ENCODE measurements at regions not wholly inside any gene's neighbourhood (a gene's known extent, or its start where the extent isn't known, plus 50 kb on each side); places are given as distances from the start of the nearest gene placed in this dataset.
A peak's percentile ranks its signal among the peaks of the same experiment; 100 is the strongest.
"Not testable (repeated sequence)": the region's sequence is repeated elsewhere in the genome, so short reads cannot be mapped to it uniquely, and the experiment has no call there.

DNA sequence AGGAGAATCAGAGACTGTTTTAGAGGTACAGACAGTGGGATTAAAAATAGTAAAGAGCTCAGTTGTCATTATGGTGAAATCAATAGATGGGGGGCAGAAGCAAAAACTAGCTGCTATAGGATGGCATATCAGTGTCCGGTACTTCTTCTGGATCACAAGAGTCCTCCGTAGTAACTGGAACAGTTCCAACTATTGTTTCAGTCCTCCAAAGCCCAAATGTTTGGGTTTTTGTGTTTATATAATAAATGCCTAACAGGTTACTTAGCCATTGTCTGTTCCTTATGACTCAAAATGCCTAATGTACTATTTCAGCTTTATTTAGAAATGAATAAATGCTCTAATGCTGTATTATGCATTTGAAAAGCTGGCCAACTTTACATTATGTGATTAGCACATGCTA, 401.2 kb downstream of the PTH2R start:
- no peak for DNase-seq (ENCODE audit: low spot score)
- WGBS (ENCODE audit: low lambda C conversion rate, missing lambda C conversion rate), result 64% methylated on average over 2 of the region's 2 CpGs
- Histone ChIP-seq H2AFZ (no peak overlapping the region), H3K4me2 (no peak overlapping the region), H3K79me2 (no peaks in the 10 kb centered on the region), H3K4me3 (no peak overlapping the region), H3K4me1 (ENCODE audit: insufficient read depth) (no peaks in the 10 kb centered on the region), H4K20me1 (ENCODE audit: insufficient read depth, poor library complexity, severe bottlenecking) (no peaks in the 10 kb centered on the region), H3K27ac (no peak overlapping the region), H3K36me3 (replicated peaks; ENCODE audit: insufficient read depth, low read depth) (no peaks in the 10 kb centered on the region), H3K9me2 (replicated peaks; ENCODE audit: insufficient read depth) (no peaks in the 10 kb centered on the region), H3K27me3 (no peaks in the 10 kb centered on the region), H3K9me3 (ENCODE audit: low read depth) (no peaks in the 10 kb centered on the region)
- TF ChIP-seq, protein P1, sequence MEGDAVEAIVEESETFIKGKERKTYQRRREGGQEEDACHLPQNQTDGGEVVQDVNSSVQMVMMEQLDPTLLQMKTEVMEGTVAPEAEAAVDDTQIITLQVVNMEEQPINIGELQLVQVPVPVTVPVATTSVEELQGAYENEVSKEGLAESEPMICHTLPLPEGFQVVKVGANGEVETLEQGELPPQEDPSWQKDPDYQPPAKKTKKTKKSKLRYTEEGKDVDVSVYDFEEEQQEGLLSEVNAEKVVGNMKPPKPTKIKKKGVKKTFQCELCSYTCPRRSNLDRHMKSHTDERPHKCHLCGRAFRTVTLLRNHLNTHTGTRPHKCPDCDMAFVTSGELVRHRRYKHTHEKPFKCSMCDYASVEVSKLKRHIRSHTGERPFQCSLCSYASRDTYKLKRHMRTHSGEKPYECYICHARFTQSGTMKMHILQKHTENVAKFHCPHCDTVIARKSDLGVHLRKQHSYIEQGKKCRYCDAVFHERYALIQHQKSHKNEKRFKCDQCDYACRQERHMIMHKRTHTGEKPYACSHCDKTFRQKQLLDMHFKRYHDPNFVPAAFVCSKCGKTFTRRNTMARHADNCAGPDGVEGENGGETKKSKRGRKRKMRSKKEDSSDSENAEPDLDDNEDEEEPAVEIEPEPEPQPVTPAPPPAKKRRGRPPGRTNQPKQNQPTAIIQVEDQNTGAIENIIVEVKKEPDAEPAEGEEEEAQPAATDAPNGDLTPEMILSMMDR (IDR thresholded peaks at IDR 0.05; ENCODE audit: poor library complexity), result no peak
- no peak for TF ChIP-seq EZH2 (IDR thresholded peaks at IDR 0.05; ENCODE audit: borderline replicate concordance)
- TF ChIP-seq EZH2phosphoT487 (IDR thresholded peaks at IDR 0.05; ENCODE audit: low read depth, severe bottlenecking, unreplicated experiment), result no peak

DNA sequence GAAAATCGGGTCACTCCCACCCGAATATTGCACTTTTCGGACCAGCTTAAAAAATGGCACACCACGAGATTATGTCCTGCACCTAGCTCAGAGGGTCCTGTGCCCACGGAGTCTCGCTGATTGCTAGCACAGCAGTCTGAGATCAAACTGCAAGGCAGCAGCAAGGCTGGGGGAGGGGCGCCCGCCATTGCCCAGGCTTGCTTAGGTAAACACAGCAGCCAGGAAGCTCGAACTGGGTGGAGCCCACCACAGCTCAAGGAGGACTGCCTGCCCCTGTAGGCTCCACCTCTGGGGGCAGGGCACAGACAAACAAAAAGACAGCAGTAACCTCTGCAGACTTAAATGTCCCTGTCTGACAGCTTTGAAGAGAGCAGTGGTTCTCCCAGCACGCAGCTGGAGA, 405.3 kb downstream of the PTH2R start:
- WGBS (ENCODE audit: low lambda C conversion rate, missing lambda C conversion rate), result 37% methylated on average over 10 of the region's 10 CpGs
- not testable (repeated sequence) for H3K9me2 ChIP-seq (replicated peaks; ENCODE audit: insufficient read depth); H3K4me3 ChIP-seq

DNA sequence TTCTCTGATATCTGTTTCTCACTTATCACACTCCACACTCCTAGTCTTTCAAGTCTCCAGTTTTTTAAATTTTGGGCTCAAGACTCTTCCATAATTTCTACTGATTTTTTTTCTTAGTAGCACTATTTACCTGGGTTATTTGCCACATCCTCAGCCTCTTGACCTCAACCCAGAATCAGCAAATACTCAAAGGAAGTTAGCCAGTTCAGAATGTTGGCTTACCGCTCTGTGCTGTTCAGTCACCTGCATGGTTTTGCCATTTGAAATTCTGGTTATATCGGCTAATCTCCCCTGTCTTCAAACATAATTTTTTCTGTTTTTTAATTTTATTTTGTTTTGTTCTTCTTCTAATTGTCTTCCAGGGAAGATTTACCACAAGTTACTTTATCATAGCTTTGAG, 412.6 kb downstream of the PTH2R start:
- no peaks in the 10 kb centered on the region for H3K79me2 ChIP-seq
- H3K27ac ChIP-seq, result no peak overlapping the region
- no peaks in the 10 kb centered on the region for H3K9me2 ChIP-seq (replicated peaks; ENCODE audit: insufficient read depth)
- no peaks in the 10 kb centered on the region for H3K4me1 ChIP-seq (ENCODE audit: insufficient read depth)
- H3K4me3 ChIP-seq, result no peak overlapping the region
- H4K20me1 ChIP-seq (ENCODE audit: insufficient read depth, poor library complexity, severe bottlenecking), result no peaks in the 10 kb centered on the region
- no peak overlapping the region for H3K4me2 ChIP-seq
- 93% methylated on average over 2 of the region's 2 CpGs for WGBS (ENCODE audit: low lambda C conversion rate, missing lambda C conversion rate)
- TF ChIP-seq EZH2phosphoT487 (IDR thresholded peaks at IDR 0.05; ENCODE audit: low read depth, severe bottlenecking, unreplicated experiment), result no peak
- TF ChIP-seq, protein P1 (IDR thresholded peaks at IDR 0.05; ENCODE audit: poor library complexity), result no peak
- H2AFZ ChIP-seq, result no peak overlapping the region
- no peak for DNase-seq (ENCODE audit: low spot score)
- no peaks in the 10 kb centered on the region for H3K36me3 ChIP-seq (replicated peaks; ENCODE audit: insufficient read depth, low read depth)
- no peaks in the 10 kb centered on the region for H3K27me3 ChIP-seq
- no peaks in the 10 kb centered on the region for H3K9me3 ChIP-seq (ENCODE audit: low read depth)

More for the DNA sequence above, 405.3 kb downstream of the PTH2R start:
- not testable (repeated sequence) for H4K20me1 ChIP-seq (ENCODE audit: insufficient read depth, poor library complexity, severe bottlenecking); H2AFZ ChIP-seq; H3K27ac ChIP-seq; DNase-seq (ENCODE audit: low spot score); H3K4me2 ChIP-seq; H3K27me3 ChIP-seq; H3K79me2 ChIP-seq; H3K9me3 ChIP-seq (ENCODE audit: low read depth); H3K36me3 ChIP-seq (replicated peaks; ENCODE audit: insufficient read depth, low read depth); H3K4me1 ChIP-seq (ENCODE audit: insufficient read depth)

DNA sequence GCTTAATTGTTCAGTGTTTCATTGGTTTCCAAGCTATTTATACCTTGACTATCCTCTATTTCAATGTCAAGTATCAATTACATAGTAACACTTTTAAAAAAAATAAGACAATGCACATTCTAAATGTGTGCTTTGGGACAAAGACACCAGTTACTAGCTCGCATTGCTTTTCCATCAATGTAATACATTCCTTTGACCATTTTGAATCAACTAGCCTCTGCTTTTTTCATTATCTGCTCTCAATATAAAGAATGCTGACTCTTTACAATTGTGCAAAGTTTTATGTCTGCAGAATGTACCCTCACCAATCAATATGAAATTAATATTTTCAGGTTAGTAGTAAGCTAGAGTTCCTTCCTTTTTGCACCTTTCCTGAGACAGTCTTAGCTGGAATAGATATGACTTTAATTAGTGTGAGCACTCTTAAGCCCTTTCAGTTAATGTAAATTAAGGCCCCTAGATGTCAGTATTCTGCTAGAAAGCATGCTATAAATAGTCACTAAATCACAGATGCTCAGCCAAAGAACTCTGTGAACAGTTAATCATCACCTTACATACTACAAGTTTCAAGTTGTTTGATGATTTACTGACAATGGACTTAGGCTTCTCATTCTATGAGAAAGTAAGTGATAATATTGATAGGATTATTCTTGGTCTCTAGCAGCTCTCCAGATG, 413.6 kb downstream of the PTH2R start:
- H3K27me3 ChIP-seq, result no peaks in the 10 kb centered on the region
- H3K36me3 ChIP-seq (replicated peaks; ENCODE audit: insufficient read depth, low read depth), result no peaks in the 10 kb centered on the region
- H3K27ac ChIP-seq, result no peak overlapping the region
- H3K79me2 ChIP-seq, result no peaks in the 10 kb centered on the region
- no peak overlapping the region for H2AFZ ChIP-seq
- H4K20me1 ChIP-seq (ENCODE audit: insufficient read depth, poor library complexity, severe bottlenecking), result no peaks in the 10 kb centered on the region
- no peaks in the 10 kb centered on the region for H3K9me3 ChIP-seq (ENCODE audit: low read depth)
- 68% methylated on average over 1 of the region's 1 CpG for WGBS (ENCODE audit: low lambda C conversion rate, missing lambda C conversion rate)
- no peaks in the 10 kb centered on the region for H3K9me2 ChIP-seq (replicated peaks; ENCODE audit: insufficient read depth)
- no peaks in the 10 kb centered on the region for H3K4me1 ChIP-seq (ENCODE audit: insufficient read depth)
- no peak overlapping the region for H3K4me2 ChIP-seq
- DNase-seq (ENCODE audit: low spot score), result peak; percentile 34
- TF ChIP-seq EZH2 (IDR thresholded peaks at IDR 0.05; ENCODE audit: borderline replicate concordance) (no peak), EZH2phosphoT487 (IDR thresholded peaks at IDR 0.05; ENCODE audit: low read depth, severe bottlenecking, unreplicated experiment) (no peak)
- TF ChIP-seq, protein P1 (IDR thresholded peaks at IDR 0.05; ENCODE audit: poor library complexity), result peak; percentile 53
- H3K4me3 ChIP-seq, result no peak overlapping the region
